Neuronal stem cell (in vitro differentiated cells): ENCODE measurements at regions not wholly inside any gene's neighbourhood (a gene's known extent, or its start where the extent isn't known, plus 50 kb on each side); places are given as distances from the start of the nearest gene placed in this dataset.
"Not testable (repeated sequence)": the region's sequence is repeated elsewhere in the genome, so short reads cannot be mapped to it uniquely, and the experiment has no call there.

Experiments
- DNase-seq: peaks from one replicate; pipeline ENCODE4 v3.0.0-alpha.2; 2013; ENCODE audit warnings: low spot score
- H2AFZ ChIP-seq: one replicate; pipeline ENCODE4 v1.6.1; 2013; ENCODE audit warnings: mild to moderate bottlenecking, low read length, inconsistent platforms
- H2AK5ac ChIP-seq: 2 replicates; pipeline ENCODE4 v1.6.1; 2013; ENCODE audit warnings: low read depth, mild to moderate bottlenecking, inconsistent platforms, low read length, moderate library complexity, mixed read lengths
- H2BK120ac ChIP-seq: 2 replicates; pipeline ENCODE4 v1.6.1; 2013; ENCODE audit warnings: low read depth, mild to moderate bottlenecking, inconsistent platforms, low read length, moderate library complexity, mixed read lengths
- H2BK12ac ChIP-seq: one replicate; pipeline ENCODE4 v1.6.1; 2013; ENCODE audit warnings: low read length, inconsistent platforms
- H2BK15ac ChIP-seq: 2 replicates; pipeline ENCODE4 v1.6.1; 2013; ENCODE audit warnings: mild to moderate bottlenecking, low read length, inconsistent platforms, mixed read lengths
- H2BK5ac ChIP-seq: one replicate; pipeline ENCODE4 v1.6.1; 2013; ENCODE audit warnings: inconsistent platforms, mild to moderate bottlenecking, low read length, moderate library complexity
- H3K14ac ChIP-seq: one replicate; pipeline ENCODE4 v1.6.1; 2013; ENCODE audit warnings: low read length, inconsistent platforms
- H3K18ac ChIP-seq: 2 replicates; pipeline ENCODE4 v1.6.1; 2013; ENCODE audit warnings: low read length, inconsistent platforms
- H3K23ac ChIP-seq: 2 replicates; pipeline ENCODE4 v1.6.1; 2013; ENCODE audit warnings: low read depth, mild to moderate bottlenecking, mixed read lengths, low read length, inconsistent platforms; ENCODE audit not compliant: poor library complexity
- H3K27ac ChIP-seq: replicated peaks from 3 replicates; pipeline ENCODE4 v1.5.1; 2013; ENCODE audit warnings: low read length, inconsistent platforms
- H3K27me3 ChIP-seq, 3 experiments: 2 replicates each; pipeline ENCODE4 v1.6.1; 2013; ENCODE audit warnings: low read length in 3 of 3, mild to moderate bottlenecking in 2 of 3, inconsistent platforms in 1 of 3, low read depth in 1 of 3, mixed read lengths in 1 of 3, moderate library complexity in 1 of 3; ENCODE audit not compliant: control insufficient read depth in 3 of 3, insufficient read depth in 3 of 3
- H3K36me3 ChIP-seq, 2 donors: replicated peaks in 1 of 2; 2 replicates each; pipeline ENCODE4 v1.6.1; 2013; ENCODE audit warnings: low read length in 2 of 2; ENCODE audit not compliant: control insufficient read depth in 2 of 2, insufficient read depth in 2 of 2
- H3K4ac ChIP-seq: 2 replicates; pipeline ENCODE4 v1.6.1; 2013; ENCODE audit warnings: inconsistent platforms, mild to moderate bottlenecking, low read length, moderate library complexity
- H3K4me1 ChIP-seq, 2 donors: 1 replicate in 1 of 2; 2 replicates in 1 of 2; pipeline ENCODE4 v1.6.1; 2013; ENCODE audit warnings: low read length in 2 of 2, low read depth in 1 of 2; ENCODE audit not compliant: control insufficient read depth in 2 of 2, insufficient read depth in 1 of 2
- H3K4me2 ChIP-seq: one replicate; pipeline ENCODE4 v1.6.1; 2013; ENCODE audit warnings: mild to moderate bottlenecking, low read length, inconsistent platforms; ENCODE audit not compliant: insufficient read depth, poor library complexity, severe bottlenecking
- H3K4me3 ChIP-seq, 2 donors: 2 replicates each; pipeline ENCODE4 v1.5.1; 2013; ENCODE audit warnings: low read length in 2 of 2, mild to moderate bottlenecking in 2 of 2, inconsistent platforms in 1 of 2, moderate library complexity in 1 of 2
- H3K79me1 ChIP-seq: one replicate; pipeline ENCODE4 v1.6.1; 2013; ENCODE audit warnings: low read depth, mild to moderate bottlenecking, inconsistent platforms, low read length, moderate library complexity
- H3K9ac ChIP-seq: one replicate; pipeline ENCODE4 v1.6.1; 2013; ENCODE audit warnings: mild to moderate bottlenecking, low read depth, low read length, inconsistent platforms; ENCODE audit not compliant: poor library complexity
- H3K9me3 ChIP-seq, 2 donors: replicated peaks in 1 of 2; 2 replicates each; pipeline versions ENCODE3 to v1.6.1; 2013; ENCODE audit warnings: low read length in 2 of 2, mild to moderate bottlenecking in 2 of 2, inconsistent platforms in 1 of 2, low read depth in 1 of 2, mixed read lengths in 1 of 2, moderate library complexity in 1 of 2; ENCODE audit not compliant: control insufficient read depth in 2 of 2, insufficient read depth in 1 of 2
- H4K8ac ChIP-seq: one replicate; pipeline ENCODE4 v1.6.1; 2013; ENCODE audit warnings: low read depth, mild to moderate bottlenecking, inconsistent platforms, low read length, moderate library complexity
- H4K91ac ChIP-seq: one replicate; pipeline ENCODE4 v1.6.1; 2013; ENCODE audit warnings: low read length, low read depth, mild to moderate bottlenecking, inconsistent platforms; ENCODE audit not compliant: poor library complexity
- WGBS, 2 donors: extraction: QIAGEN DNeasy Blood & Tissue Kit; methylation state at CpG; one replicate each; pipeline ENCODE4 v1.1.7; 2013; ENCODE audit warnings: missing lambda C conversion rate in 2 of 2, mixed read lengths in 1 of 2; ENCODE audit not compliant: insufficient read length in 2 of 2, insufficient replicate concordance in 1 of 2; ENCODE audit errors: extremely low coverage in 2 of 2; 5-methylcytosine and 5-hydroxymethylcytosine counted together

DNA sequence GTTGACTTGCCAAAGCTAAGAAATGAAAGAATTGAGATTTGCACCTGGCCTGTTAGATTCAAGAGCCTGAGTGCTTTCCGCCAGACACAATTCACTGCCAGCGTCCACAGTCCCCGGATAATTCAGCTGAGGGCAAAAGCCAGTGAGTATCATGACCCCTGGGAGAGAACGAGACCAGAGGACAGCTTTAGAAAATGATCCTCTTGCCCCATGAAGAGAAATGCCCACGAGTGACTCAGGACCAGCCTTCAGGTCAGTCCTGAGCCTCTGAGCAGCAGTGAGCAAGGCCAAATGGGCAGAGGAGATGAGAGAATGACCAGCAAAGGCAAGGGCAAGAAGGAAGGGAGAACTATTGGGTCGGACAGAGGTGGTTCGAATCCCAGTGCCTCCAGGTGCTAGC is 273.5 kb downstream of the FAM43A start:
- no CpG with 5 or more reads among the region's 7 CpGs for WGBS, 2 donors
- no peak overlapping the region for H3K14ac ChIP-seq
- H2BK15ac ChIP-seq = no peak overlapping the region
- no peak overlapping the region for H4K8ac ChIP-seq
- H2BK5ac ChIP-seq = no peak overlapping the region
- H2BK120ac ChIP-seq = no peak overlapping the region
- no peaks in the 10 kb centered on the region for H3K9me3 ChIP-seq
- H3K18ac ChIP-seq = no peak overlapping the region
- no peak overlapping the region for H3K27ac ChIP-seq
- H2AK5ac ChIP-seq = no peak overlapping the region
- H3K23ac ChIP-seq = no peak overlapping the region
- no peak for DNase-seq
- no peaks in the 10 kb centered on the region for H3K4me1 ChIP-seq
- no peak overlapping the region for H3K4ac ChIP-seq
- no peak overlapping the region for H2AFZ ChIP-seq
- no peaks in the 10 kb centered on the region for H3K79me1 ChIP-seq
- no peak overlapping the region for H3K4me2 ChIP-seq
- H3K27me3 ChIP-seq = peaks cover 0 to 4% (median 2%) of the 10 kb centered on the region in 3 experiments
- no peak overlapping the region for H4K91ac ChIP-seq
- no peaks in the 10 kb centered on the region for H3K36me3 ChIP-seq
- no peak overlapping the region for H2BK12ac ChIP-seq
- H3K4me3 ChIP-seq = peak overlapping the region in 1 of 2 donors; percentile 57
- no peak overlapping the region for H3K9ac ChIP-seq

DNA sequence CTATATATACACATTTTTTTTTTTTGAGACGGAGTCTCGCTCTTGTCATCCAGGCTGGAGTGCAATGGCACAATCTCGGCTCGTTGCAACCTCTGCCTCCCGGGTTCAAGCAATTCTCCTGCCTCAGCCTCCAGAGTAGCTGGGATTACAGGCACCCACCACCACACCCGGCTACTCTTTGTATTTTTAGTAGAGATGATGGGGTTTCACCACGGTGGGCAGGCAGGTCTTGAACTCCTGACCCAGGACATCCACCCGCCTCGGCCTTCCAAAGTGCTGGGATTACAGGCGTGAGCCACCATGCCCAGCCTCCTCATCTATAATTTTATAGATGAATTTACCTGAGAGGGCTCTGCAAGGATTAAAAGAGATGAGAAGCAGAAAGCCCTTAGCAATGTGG is 274.0 kb downstream of the FAM43A start:
- not testable (repeated sequence) for H3K27ac ChIP-seq, H3K4me1 ChIP-seq, H2BK120ac ChIP-seq, H3K23ac ChIP-seq, H2AFZ ChIP-seq, H3K4me3 ChIP-seq, H2BK15ac ChIP-seq, H3K4ac ChIP-seq, H3K79me1 ChIP-seq, H4K8ac ChIP-seq, H3K9ac ChIP-seq, H2AK5ac ChIP-seq, DNase-seq, H3K27me3 ChIP-seq, H2BK5ac ChIP-seq, H3K4me2 ChIP-seq, H2BK12ac ChIP-seq, H3K14ac ChIP-seq, H4K91ac ChIP-seq, H3K18ac ChIP-seq, H3K36me3 ChIP-seq, H3K9me3 ChIP-seq
- no CpG with 5 or more reads among the region's 10 CpGs for WGBS, 2 donors

DNA sequence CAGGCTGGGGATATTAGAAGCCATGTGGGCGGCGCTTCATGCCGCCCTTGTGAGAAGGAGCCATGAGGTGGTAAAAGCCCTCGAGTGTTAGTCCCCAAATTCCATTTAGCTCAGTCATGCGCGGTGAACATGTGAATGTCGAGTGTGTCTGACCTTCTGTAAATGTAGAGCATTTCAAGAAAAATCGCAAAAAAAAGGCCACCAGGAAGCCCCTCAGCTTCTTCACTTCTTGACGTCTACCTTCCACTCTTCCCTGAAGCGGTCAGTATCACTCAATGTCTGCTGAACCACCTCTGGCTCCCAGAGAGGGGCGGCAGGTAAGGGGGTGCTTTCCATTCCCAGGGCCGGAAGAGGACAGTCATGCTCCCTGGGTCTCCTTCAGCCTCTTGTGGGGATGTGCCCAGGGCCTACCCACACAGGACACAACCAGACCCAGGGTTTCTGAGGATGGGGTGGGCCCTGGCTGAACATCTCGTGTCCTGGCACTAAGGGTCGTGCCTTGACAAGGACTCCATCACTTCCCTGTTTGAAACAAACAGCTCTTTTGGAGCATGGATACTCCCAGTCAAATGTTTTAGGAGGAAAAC is 274.9 kb downstream of the FAM43A start:
- H2BK5ac ChIP-seq = no peak overlapping the region
- no peaks in the 10 kb centered on the region for H3K4me1 ChIP-seq
- no peak overlapping the region for H3K4me2 ChIP-seq
- H2AFZ ChIP-seq = no peak overlapping the region
- H4K91ac ChIP-seq = no peak overlapping the region
- H3K9me3 ChIP-seq = no peaks in the 10 kb centered on the region
- H3K36me3 ChIP-seq = no peaks in the 10 kb centered on the region
- peak overlapping the region; percentile 62 for H3K23ac ChIP-seq
- no peak overlapping the region for H2BK12ac ChIP-seq
- no peak overlapping the region for H3K18ac ChIP-seq
- H3K14ac ChIP-seq = no peak overlapping the region
- no peak overlapping the region for H3K9ac ChIP-seq
- no peak overlapping the region for H3K4ac ChIP-seq
- no peak for DNase-seq
- no peak overlapping the region for H2BK15ac ChIP-seq
- WGBS, 2 donors = no CpG with 5 or more reads among the region's 14 CpGs
- H4K8ac ChIP-seq = no peak overlapping the region
- H2AK5ac ChIP-seq = no peak overlapping the region
- H3K27me3 ChIP-seq = peaks cover 0 to 4% (median 2%) of the 10 kb centered on the region in 3 experiments
- H3K27ac ChIP-seq = no peak overlapping the region
- no peak overlapping the region for H3K4me3 ChIP-seq
- no peaks in the 10 kb centered on the region for H3K79me1 ChIP-seq
- H2BK120ac ChIP-seq = no peak overlapping the region

DNA sequence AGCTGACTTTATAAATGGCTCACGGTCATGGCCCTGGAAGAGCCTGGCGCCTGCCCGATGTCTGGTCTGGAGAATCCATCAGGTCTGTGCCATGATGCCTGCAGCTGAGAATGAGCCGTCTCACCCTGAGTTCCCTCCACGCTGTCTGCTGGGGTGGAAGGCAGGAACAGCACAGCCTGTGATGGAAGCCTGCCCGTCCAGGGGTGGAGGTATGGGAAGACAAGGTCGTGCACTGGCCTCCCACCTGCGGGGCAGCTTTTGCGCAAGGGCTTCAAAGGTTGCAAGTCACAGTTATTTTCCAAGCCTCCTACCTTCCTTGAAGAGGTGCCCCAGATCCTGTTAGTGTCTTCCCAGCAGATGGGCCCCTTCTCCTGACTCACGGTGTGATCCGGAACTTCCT is 275.5 kb downstream of the FAM43A start:
- H3K4ac ChIP-seq = no peak overlapping the region
- no peak for DNase-seq
- no peaks in the 10 kb centered on the region for H3K79me1 ChIP-seq
- no peaks in the 10 kb centered on the region for H3K36me3 ChIP-seq
- no peak overlapping the region for H3K18ac ChIP-seq
- no peaks in the 10 kb centered on the region for H3K9me3 ChIP-seq
- no peak overlapping the region for H4K91ac ChIP-seq
- no peak overlapping the region for H4K8ac ChIP-seq
- H3K27ac ChIP-seq = no peak overlapping the region
- H2AK5ac ChIP-seq = no peak overlapping the region
- H2BK15ac ChIP-seq = no peak overlapping the region
- H2AFZ ChIP-seq = no peak overlapping the region
- H3K4me3 ChIP-seq = no peak overlapping the region
- H2BK5ac ChIP-seq = no peak overlapping the region
- H2BK12ac ChIP-seq = no peak overlapping the region
- no peaks in the 10 kb centered on the region for H3K4me1 ChIP-seq
- no peak overlapping the region for H3K9ac ChIP-seq
- peaks cover 0 to 3% (median 2%) of the 10 kb centered on the region in 3 experiments for H3K27me3 ChIP-seq
- H3K14ac ChIP-seq = no peak overlapping the region
- no peak overlapping the region for H2BK120ac ChIP-seq
- no peak overlapping the region for H3K4me2 ChIP-seq
- WGBS, 2 donors = no CpG with 5 or more reads among the region's 11 CpGs
- H3K23ac ChIP-seq = no peak overlapping the region
